Neural crest cell (in vitro differentiated cells): ENCODE measurements at regions not wholly inside any gene's neighbourhood (a gene's known extent, or its start where the extent isn't known, plus 50 kb on each side); places are given as distances from the start of the nearest gene placed in this dataset.

Experiments
- DNase-seq: peaks from one replicate; pipeline ENCODE4 v3.0.0; 2021; ENCODE audit warnings: low read depth, mixed read lengths, low spot score
- H3K27ac Mint-ChIP-seq: one replicate; pipeline ENCODE4 v1.8.0; 2021; ENCODE audit warnings: mild to moderate bottlenecking, mixed read lengths; ENCODE audit not compliant: unreplicated experiment
- H3K27me3 Mint-ChIP-seq: 2 replicates; pipeline ENCODE4 v1.8.0; 2021; ENCODE audit warnings: low read depth, mild to moderate bottlenecking, mixed read lengths
- H3K36me3 Mint-ChIP-seq: 2 replicates; pipeline ENCODE4 v1.8.0; 2021; ENCODE audit warnings: low read depth, mild to moderate bottlenecking, mixed read lengths
- H3K4me1 Mint-ChIP-seq: 2 replicates; pipeline ENCODE4 v1.8.0; 2021; ENCODE audit warnings: mixed read lengths
- H3K4me3 Mint-ChIP-seq: one replicate; pipeline ENCODE4 v1.8.0; 2021; ENCODE audit warnings: mild to moderate bottlenecking, mixed read lengths
- H3K9me3 Mint-ChIP-seq: 2 replicates; pipeline ENCODE4 v1.8.0; 2021; ENCODE audit warnings: mixed read lengths
- TF ChIP-seq, protein P1 (sequence below): fragments of 200-600 bp; sonication (generic); conservative IDR thresholded peaks from 2 replicates; pipeline ENCODE4 v1.5.0; 2021; ENCODE audit warnings: antibody characterized with exemption, mild to moderate bottlenecking

DNA sequence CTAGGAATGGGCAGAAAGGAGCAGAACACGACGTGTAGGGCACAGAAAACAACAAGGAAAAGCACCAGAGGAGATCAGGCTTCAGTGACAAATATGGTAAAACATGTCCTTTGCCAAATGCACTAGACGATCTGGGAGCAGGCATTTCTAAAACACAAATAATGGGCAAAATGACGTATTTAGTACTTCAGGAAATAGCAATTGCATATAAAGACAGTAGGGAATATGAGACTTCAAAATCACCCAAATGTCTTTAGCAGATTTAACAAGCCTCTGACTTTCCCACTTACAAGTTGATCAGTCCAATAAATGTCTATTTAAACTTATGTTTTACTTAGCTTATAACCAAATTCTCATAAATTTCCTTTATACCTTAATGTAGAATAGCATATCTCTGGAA, 969.6 kb upstream of the C9orf72 start:
- Mint-ChIP-seq H3K9me3 (no peaks in the 10 kb centered on the region), H3K27me3 (no peaks in the 10 kb centered on the region), H3K36me3 (no peaks in the 10 kb centered on the region), H3K4me1 (no peaks in the 10 kb centered on the region), H3K27ac (no peak overlapping the region), H3K4me3 (no peak overlapping the region)
- no peak for DNase-seq
- TF ChIP-seq, protein P1, sequence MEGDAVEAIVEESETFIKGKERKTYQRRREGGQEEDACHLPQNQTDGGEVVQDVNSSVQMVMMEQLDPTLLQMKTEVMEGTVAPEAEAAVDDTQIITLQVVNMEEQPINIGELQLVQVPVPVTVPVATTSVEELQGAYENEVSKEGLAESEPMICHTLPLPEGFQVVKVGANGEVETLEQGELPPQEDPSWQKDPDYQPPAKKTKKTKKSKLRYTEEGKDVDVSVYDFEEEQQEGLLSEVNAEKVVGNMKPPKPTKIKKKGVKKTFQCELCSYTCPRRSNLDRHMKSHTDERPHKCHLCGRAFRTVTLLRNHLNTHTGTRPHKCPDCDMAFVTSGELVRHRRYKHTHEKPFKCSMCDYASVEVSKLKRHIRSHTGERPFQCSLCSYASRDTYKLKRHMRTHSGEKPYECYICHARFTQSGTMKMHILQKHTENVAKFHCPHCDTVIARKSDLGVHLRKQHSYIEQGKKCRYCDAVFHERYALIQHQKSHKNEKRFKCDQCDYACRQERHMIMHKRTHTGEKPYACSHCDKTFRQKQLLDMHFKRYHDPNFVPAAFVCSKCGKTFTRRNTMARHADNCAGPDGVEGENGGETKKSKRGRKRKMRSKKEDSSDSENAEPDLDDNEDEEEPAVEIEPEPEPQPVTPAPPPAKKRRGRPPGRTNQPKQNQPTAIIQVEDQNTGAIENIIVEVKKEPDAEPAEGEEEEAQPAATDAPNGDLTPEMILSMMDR = no peak

DNA sequence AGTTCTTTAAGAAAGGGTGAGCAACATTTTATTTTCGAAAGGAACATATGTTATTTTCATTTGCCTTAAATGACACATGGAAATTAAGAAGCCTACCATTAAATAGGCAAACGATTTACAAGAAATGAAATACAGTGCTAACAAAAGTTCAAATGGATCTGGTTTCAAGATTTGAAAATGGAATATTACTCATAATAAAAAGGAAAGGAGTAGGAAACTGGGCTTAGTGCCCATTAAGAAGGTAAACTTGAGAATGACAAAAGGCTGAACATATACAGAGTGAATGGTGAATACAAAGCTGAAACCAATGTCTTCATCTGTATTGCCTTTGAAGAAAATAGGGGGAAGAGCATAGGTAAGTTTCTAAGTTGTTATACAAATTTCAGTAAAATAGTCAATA, 974.2 kb upstream of the C9orf72 start:
- no peak for DNase-seq
- Mint-ChIP-seq H3K36me3 (no peaks in the 10 kb centered on the region), H3K27me3 (no peaks in the 10 kb centered on the region), H3K4me1 (no peaks in the 10 kb centered on the region), H3K9me3 (peaks cover 8% of the 10 kb centered on the region), H3K27ac (no peak overlapping the region), H3K4me3 (no peak overlapping the region)
- TF ChIP-seq, protein P1 = no peak

DNA sequence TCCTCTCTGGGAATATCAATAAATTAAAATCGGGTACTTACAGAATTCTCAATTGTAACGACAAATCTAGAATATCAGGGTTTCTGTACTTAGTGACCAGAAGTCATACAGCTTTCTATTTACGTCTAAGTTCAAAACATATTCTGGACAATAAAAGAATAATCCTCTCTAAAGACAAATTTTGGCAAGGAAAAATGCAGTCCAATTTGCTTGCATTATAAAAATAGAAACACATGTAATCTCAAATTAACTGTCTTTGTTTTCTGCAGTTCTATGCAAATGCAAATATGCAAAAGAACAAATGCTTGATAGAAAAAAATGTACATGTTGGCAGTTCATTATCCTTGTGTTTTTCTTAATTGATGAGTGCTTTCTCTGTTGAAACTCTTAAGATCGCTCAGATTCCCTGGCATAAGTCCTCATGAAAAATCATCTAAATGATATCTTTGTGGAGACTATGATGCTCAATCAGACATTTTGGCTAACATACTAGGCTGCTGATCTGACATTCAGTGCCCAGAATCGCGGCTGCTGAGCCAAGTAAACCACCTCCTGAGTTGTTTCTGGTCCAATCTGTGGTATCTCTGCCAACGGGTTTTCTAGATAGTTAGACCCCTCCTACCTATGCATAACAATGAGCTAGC, 990.1 kb upstream of the C9orf72 start:
- Mint-ChIP-seq H3K4me3 (no peak overlapping the region), H3K9me3 (no peaks in the 10 kb centered on the region), H3K27ac (no peak overlapping the region), H3K36me3 (no peaks in the 10 kb centered on the region), H3K27me3 (no peaks in the 10 kb centered on the region), H3K4me1 (no peaks in the 10 kb centered on the region)
- DNase-seq = no peak
- TF ChIP-seq, protein P1 = no peak

DNA sequence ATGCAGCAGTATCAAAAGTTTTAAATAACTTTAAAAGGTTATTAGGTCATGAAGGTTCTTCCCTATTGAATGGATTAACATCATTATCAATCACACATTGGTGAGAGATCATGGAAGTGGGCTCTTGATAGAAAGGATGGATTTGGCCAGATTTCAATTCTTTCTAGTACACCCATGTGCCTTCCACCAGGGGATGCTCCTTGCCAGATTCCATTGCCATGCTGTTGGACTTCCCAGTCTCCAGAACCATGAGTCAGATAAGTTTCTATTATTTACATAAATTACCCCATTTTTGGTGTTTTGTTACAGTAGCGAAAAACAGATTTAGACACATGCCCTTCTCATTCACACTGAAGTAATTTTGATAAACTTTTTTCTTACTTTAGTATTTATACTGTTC, 1010.6 kb upstream of the C9orf72 start:
- peaks cover 3% of the 10 kb centered on the region for H3K9me3 Mint-ChIP-seq
- no peaks in the 10 kb centered on the region for H3K27me3 Mint-ChIP-seq
- H3K4me3 Mint-ChIP-seq = no peak overlapping the region
- no peak overlapping the region for H3K27ac Mint-ChIP-seq
- H3K36me3 Mint-ChIP-seq = no peaks in the 10 kb centered on the region
- TF ChIP-seq, protein P1 = no peak
- H3K4me1 Mint-ChIP-seq = no peaks in the 10 kb centered on the region
- no peak for DNase-seq

DNA sequence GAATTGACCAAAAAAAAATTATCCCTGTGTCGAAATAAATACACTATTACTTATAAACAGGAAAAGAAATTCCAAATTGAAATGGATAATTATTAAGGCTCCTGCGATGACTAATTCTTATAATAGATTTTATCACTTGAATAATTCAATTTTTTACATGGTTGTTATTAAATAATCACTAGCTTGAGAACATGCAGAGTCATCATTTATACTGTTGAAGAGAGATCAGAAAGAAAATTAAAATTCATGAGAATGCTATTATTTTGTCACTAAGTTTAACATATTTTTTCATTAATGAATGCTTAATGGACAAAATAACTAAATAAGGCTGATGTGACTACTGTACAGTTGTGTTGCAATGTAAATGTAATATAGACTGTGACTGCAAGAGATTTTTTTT, 1011.3 kb upstream of the C9orf72 start:
- Mint-ChIP-seq H3K9me3 (peaks cover 3% of the 10 kb centered on the region), H3K27ac (no peak overlapping the region), H3K4me1 (no peaks in the 10 kb centered on the region), H3K4me3 (no peak overlapping the region), H3K27me3 (no peaks in the 10 kb centered on the region), H3K36me3 (peaks cover 3% of the 10 kb centered on the region)
- no peak for DNase-seq
- TF ChIP-seq, protein P1 = no peak
